Activated CD4-positive, alpha-beta T cell treated with anti-CD3 and anti-CD28 coated beads for 1 hour (primary cell): ENCODE measurements at regions not wholly inside any gene's neighbourhood (a gene's known extent, or its start where the extent isn't known, plus 50 kb on each side); places are given as distances from the start of the nearest gene placed in this dataset.

Experiments
- DNase-seq: peaks from one replicate; pipeline ENCODE4 v3.0.0-alpha.2; 2020

GRCh38 chr12:13592063-13592942 is 389.1 kb downstream of the GRIN2B start:
- DNase-seq, result no peak

- no peak for DNase-seq
Observed at GRCh38 chr12:13591488-13591887, 389.9 kb downstream of the GRIN2B start.

GRCh38 chr12:13591059-13591458 is 390.3 kb downstream of the GRIN2B start:
- DNase-seq, result no peak

GRCh38 chr12:13588574-13588973 is 392.0 kb downstream of the EMP1 start:
- no peak for DNase-seq

- no peak for DNase-seq
Observed at GRCh38 chr12:13587721-13588390, 391.3 kb downstream of the EMP1 start.

GRCh38 chr12:13586361-13586760 is 389.8 kb downstream of the EMP1 start:
- DNase-seq, result no peak

- no peak for DNase-seq
Observed at GRCh38 chr12:13584541-13584940, 388.0 kb downstream of the EMP1 start.

GRCh38 chr12:13583630-13584029 is 387.1 kb downstream of the EMP1 start:
- DNase-seq, result no peak

- DNase-seq, result no peak
Observed at GRCh38 chr12:13582421-13582820, 385.9 kb downstream of the EMP1 start.

- DNase-seq, result no peak
Observed at GRCh38 chr12:13581031-13581430, 384.5 kb downstream of the EMP1 start.

- DNase-seq, result no peak
Observed at GRCh38 chr12:13580206-13580605, 383.7 kb downstream of the EMP1 start.

- DNase-seq, result no peak
Observed at GRCh38 chr12:13576935-13577500, 380.5 kb downstream of the EMP1 start.

GRCh38 chr12:13573698-13574321 is 377.3 kb downstream of the EMP1 start:
- DNase-seq, result no peak

- DNase-seq, result no peak
Observed at GRCh38 chr12:13571035-13571434, 374.5 kb downstream of the EMP1 start.

GRCh38 chr12:13570005-13570694 is 373.6 kb downstream of the EMP1 start:
- DNase-seq, result no peak

GRCh38 chr12:13566292-13566691 is 369.8 kb downstream of the EMP1 start:
- DNase-seq, result no peak

GRCh38 chr12:13564266-13564810 is 367.8 kb downstream of the EMP1 start:
- DNase-seq, result no peak

GRCh38 chr12:13563743-13564125 is 367.2 kb downstream of the EMP1 start:
- no peak for DNase-seq

GRCh38 chr12:13562915-13563742 is 366.6 kb downstream of the EMP1 start:
- DNase-seq, result no peak

GRCh38 chr12:13561923-13562322 is 365.4 kb downstream of the EMP1 start:
- no peak for DNase-seq

GRCh38 chr12:13559318-13559978 is 362.9 kb downstream of the EMP1 start:
- no peak for DNase-seq
